ENCODE measurements at regions not wholly inside any gene's neighbourhood (a gene's known extent, or its start where the extent isn't known, plus 50 kb on each side); places are given as distances from the start of the nearest gene placed in this dataset.

- TF ChIP-seq CTCF (IDR thresholded peaks at IDR 0.05), result no peak
- TF ChIP-seq SIN3A (IDR thresholded peaks at IDR 0.05; ENCODE audit: borderline replicate concordance, insufficient read depth, low read depth, low read length), result no peak
- TF ChIP-seq TCF7L2 (IDR thresholded peaks at IDR 0.05; ENCODE audit: low read depth, low read length), result no peak
Measured at GRCh38 chr20:24818056-24818455, 131.0 kb upstream of the CST7 start.
